Activated T-helper 17 cell treated with anti-CD3 and anti-CD28 coated beads, Interleukin-2, amount 50 U/mL, for 72 hours (primary cell): ENCODE measurements at regions not wholly inside any gene's neighbourhood (a gene's known extent, or its start where the extent isn't known, plus 50 kb on each side); places are given as distances from the start of the nearest gene placed in this dataset.

Experiments
- ATAC-seq: fragments of 150-1000 bp; cut with Tn5 transposase; replicated peaks from 2 replicates; pipeline ENCODE4 v1.10.0; 2021; ENCODE audit warnings: mild to moderate bottlenecking, moderate library complexity
- H3K27ac Mint-ChIP-seq: one replicate; pipeline ENCODE4 v1.8.0; 2022; ENCODE audit warnings: mixed read lengths
- H3K27me3 Mint-ChIP-seq: one replicate; pipeline ENCODE4 v1.8.0; 2022; ENCODE audit warnings: mixed read lengths
- H3K36me3 Mint-ChIP-seq: one replicate; pipeline ENCODE4 v1.8.0; 2022; ENCODE audit warnings: low read depth, mild to moderate bottlenecking, mixed read lengths
- H3K4me1 Mint-ChIP-seq: one replicate; pipeline ENCODE4 v1.8.0; 2022; ENCODE audit warnings: mixed read lengths
- H3K4me3 Mint-ChIP-seq: one replicate; pipeline ENCODE4 v1.8.0; 2022; ENCODE audit warnings: mild to moderate bottlenecking, mixed read lengths
- H3K9me3 Mint-ChIP-seq: one replicate; pipeline ENCODE4 v1.8.0; 2022; ENCODE audit warnings: mixed read lengths

DNA sequence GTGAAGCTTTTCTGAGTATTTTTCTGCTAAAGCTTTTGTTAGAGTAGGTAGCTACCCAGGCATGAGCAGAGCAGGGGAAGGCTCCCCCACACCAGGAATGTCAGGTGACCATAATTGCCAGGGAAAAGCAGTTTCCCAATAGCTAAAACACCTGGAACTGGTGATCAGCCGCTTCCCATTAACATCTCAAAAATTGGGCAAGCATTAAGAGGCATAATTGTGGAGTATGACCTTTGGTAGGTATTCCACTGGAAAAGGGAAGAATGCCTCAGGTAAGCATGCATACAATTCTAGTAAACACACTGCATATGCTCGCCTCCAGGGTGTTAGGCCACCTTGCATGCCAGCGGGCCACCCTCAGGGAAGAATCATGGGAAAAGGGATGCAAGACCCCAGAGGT is 84.5 kb downstream of the CCR1 start:
- Mint-ChIP-seq H3K27ac (no peak overlapping the region), H3K4me3 (no peak overlapping the region), H3K4me1 (no peaks in the 10 kb centered on the region)

DNA sequence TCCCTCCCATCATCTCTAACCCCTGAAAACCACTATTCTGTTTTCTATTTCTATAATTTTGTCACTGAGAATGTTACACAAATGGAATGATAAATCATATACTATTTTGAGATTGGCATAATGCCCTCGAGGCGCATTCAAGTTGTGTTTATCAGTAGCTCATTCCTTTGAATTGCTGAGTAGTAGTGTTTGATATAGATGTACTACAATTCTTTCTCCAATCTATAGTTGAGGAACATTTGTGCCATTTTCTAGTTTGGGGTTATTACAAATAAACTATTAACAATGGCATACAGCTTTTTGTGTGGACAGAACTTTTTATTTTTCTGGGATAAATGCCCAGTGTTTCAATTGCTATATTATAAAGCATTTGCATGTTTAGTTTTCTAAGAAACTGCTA is 86.0 kb downstream of the CCR1 start:
- no peaks in the 10 kb centered on the region for H3K9me3 Mint-ChIP-seq
- H3K36me3 Mint-ChIP-seq: no peaks in the 10 kb centered on the region
- no peak for ATAC-seq
- H3K4me1 Mint-ChIP-seq: no peaks in the 10 kb centered on the region
- H3K27me3 Mint-ChIP-seq: peaks cover 23% of the 10 kb centered on the region
- no peak overlapping the region for H3K4me3 Mint-ChIP-seq
- H3K27ac Mint-ChIP-seq: no peak overlapping the region

More for the DNA sequence above, 84.5 kb downstream of the CCR1 start:
- Mint-ChIP-seq H3K36me3 (no peaks in the 10 kb centered on the region), H3K9me3 (no peaks in the 10 kb centered on the region), H3K27me3 (peaks cover 23% of the 10 kb centered on the region)
- no peak for ATAC-seq

DNA sequence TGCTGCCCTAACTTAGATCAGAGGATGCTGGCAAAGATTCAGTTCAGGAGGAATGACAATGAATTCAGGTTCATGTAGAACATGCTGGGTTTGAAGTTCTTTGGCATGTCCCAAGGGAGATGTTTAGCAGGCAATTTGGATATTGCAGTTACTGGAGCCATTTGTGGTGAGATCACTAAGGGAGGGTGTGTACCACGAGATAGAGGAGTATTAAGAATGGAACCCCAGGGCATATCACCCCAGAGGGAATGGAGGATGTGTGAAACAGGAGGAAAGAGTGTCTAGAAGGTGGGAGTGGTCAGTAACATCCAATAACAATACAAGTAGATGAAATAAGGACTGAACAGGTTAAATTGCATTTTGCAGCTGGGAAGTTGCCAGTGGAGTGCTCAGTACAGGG is 87.1 kb downstream of the CCR1 start:
- Mint-ChIP-seq H3K9me3 (no peaks in the 10 kb centered on the region), H3K4me3 (no peak overlapping the region), H3K27me3 (peaks cover 23% of the 10 kb centered on the region), H3K4me1 (no peaks in the 10 kb centered on the region), H3K36me3 (no peaks in the 10 kb centered on the region), H3K27ac (no peak overlapping the region)
- ATAC-seq: no peak

DNA sequence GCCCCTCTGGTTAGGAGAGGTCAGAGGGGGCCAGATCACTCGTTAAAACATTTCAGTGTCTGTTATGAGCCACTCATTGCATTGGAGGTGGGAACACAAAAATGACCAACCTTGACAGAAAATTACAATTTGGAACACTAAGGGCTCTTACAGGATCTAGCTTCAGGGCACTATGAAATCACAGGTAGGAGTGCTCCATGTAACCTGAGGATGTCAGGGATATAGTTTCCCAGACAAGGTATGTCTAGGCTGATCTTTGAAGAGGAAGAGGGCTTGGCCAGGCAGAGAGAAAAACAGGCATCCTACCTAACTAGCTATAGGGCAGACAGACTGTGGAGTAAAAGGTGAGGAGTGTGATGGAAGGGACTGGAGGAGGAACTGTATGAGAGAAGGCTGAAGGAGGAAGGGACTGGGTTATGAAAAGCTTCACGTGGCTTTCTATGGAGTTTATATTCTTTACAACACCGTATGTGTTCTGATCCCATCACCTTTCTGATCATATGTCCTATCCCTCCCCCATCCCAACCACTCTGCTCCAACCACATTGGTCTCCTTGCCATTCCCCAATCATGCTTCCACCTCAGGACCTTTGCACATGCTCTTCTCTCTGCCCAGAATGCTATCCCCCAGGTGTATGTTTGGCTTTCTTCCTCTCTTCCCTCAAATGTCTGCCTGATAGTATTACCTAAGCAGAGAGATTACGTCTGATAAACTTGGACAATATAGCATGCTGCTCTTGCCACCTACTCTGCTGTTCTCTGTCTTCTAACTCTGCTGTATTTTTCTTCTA is 88.2 kb downstream of the CCR1 start:
- Mint-ChIP-seq H3K27ac (no peak overlapping the region), H3K9me3 (no peaks in the 10 kb centered on the region), H3K4me3 (no peak overlapping the region), H3K4me1 (no peaks in the 10 kb centered on the region), H3K27me3 (peaks cover 20% of the 10 kb centered on the region), H3K36me3 (no peaks in the 10 kb centered on the region)
- no peak for ATAC-seq

DNA sequence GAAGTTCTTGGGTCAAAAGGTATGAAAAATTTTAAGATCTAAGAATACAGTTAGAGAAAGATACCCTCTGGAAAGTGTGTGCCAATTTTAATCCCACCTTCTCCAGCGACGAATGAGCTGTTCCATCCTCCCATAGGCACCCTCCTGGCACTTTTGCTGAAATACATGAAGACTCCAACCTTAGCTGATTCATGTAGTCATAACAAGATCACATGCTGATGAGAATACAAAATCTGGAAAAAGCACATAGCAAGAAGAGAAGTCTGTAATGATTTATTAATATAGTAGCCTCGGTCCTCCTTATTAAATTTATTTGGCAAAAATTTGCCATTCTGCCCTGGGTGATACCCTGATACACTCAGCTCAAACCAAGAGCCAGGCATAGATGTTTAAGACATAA is 88.9 kb downstream of the CCR1 start:
- Mint-ChIP-seq H3K27ac (no peak overlapping the region), H3K4me3 (no peak overlapping the region), H3K9me3 (no peaks in the 10 kb centered on the region), H3K36me3 (no peaks in the 10 kb centered on the region), H3K27me3 (peaks cover 20% of the 10 kb centered on the region), H3K4me1 (no peaks in the 10 kb centered on the region)
- ATAC-seq: no peak

DNA sequence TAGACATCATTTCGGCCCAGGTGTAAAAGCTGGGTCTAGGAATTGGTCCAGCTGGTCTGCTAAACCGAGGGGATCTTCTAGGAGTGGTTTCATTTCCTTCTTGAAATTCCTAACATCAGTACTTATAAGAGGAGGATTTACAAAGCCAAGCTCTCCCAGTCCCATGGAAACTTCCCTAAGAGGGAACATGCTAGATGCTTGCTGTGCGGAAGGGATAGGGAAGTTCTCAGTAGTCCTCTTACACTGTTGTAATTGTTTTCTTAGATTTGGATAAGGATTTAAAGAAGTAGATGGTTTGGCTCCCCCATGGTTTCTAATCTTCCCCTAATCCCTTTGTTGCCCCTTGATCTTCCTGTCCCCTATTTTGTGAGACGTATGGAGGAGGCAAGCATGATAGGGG is 89.7 kb upstream of the XCR1 start:
- no peaks in the 10 kb centered on the region for H3K36me3 Mint-ChIP-seq
- H3K9me3 Mint-ChIP-seq: peaks cover 4% of the 10 kb centered on the region
- peaks cover 18% of the 10 kb centered on the region for H3K27me3 Mint-ChIP-seq
- no peaks in the 10 kb centered on the region for H3K4me1 Mint-ChIP-seq
- no peak overlapping the region for H3K4me3 Mint-ChIP-seq
- ATAC-seq: no peak
- no peak overlapping the region for H3K27ac Mint-ChIP-seq

DNA sequence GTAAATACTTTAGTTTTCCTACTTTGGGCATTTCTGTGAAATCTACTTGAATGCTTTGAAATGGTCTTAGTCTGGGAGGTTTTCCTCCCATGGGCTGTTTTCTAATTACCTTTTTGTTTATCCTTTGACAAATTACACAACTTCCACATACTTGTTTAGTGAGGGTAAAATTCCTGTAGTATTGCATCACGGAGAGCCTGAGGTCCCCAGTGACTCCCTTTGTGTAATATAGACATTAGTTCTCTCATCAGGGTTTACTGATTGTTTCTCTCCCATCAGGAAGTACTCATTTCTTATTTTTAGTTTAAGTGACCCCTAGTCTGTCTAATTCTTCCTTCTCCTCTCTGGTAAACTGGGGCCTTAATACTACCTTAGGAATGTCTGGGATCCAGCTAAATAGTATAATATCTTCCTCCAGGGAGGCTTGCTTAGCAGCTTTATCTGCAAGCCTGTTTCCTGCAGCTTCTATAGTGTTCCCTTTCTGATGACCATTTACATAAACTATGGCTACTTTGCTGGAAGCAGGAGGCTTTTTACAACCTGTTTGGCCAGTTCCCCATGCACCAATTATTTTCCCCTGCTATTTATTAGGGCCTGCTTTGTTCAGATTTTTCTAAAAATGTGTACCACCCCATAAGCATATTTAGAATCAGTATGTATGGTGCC is 87.2 kb upstream of the XCR1 start:
- H3K27ac Mint-ChIP-seq: no peak overlapping the region
- peaks cover under 1% of the 10 kb centered on the region for H3K4me1 Mint-ChIP-seq
- no peaks in the 10 kb centered on the region for H3K36me3 Mint-ChIP-seq
- H3K4me3 Mint-ChIP-seq: no peak overlapping the region
- ATAC-seq: no peak
- peaks cover 4% of the 10 kb centered on the region for H3K9me3 Mint-ChIP-seq
- H3K27me3 Mint-ChIP-seq: no peaks in the 10 kb centered on the region

DNA sequence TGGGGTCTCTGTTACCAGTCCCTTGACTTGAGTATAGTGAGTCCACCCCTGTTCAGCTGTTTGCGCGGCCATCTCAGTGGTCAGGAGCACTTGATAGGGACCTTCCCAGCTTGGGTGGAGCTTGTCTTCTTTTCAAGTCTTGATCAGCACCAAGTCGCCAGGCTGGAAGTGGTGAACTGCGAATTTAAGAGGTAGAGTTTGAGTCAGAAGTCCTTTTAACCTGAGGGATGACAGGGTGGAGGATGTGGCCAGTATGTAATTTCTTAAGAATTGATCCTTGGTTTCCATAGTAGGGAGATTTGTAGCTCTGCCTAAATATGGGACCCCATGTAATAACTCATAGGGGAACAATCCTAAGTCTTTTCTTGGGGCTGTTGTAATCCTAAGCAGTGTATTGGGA is 86.3 kb upstream of the XCR1 start:
- peaks cover 7% of the 10 kb centered on the region for H3K4me1 Mint-ChIP-seq
- peaks cover 4% of the 10 kb centered on the region for H3K9me3 Mint-ChIP-seq
- no peak for ATAC-seq
- H3K4me3 Mint-ChIP-seq: no peak overlapping the region
- no peaks in the 10 kb centered on the region for H3K27me3 Mint-ChIP-seq
- no peak overlapping the region for H3K27ac Mint-ChIP-seq
- H3K36me3 Mint-ChIP-seq: no peaks in the 10 kb centered on the region

DNA sequence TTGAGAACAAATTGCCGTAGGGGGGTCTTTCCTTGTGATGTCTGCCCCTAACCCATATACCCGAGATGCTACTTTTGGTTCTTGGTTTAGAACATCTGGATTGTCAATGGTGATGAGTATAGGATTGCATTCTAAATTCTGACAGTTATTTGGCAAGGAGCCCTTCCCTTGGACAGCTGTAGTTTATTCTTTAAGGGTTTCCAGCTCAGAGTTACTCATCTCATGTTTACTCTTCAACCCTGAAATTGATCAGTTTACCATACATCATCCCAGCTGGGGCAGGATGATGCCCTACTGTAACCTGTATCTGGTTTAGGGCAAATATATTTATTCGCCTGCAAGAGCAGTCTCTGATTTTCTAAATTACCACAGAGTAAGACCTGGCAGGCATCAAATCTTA is 85.7 kb upstream of the XCR1 start:
- Mint-ChIP-seq H3K27me3 (no peaks in the 10 kb centered on the region), H3K27ac (no peak overlapping the region), H3K4me1 (peaks cover 7% of the 10 kb centered on the region), H3K36me3 (no peaks in the 10 kb centered on the region), H3K9me3 (peaks cover 4% of the 10 kb centered on the region), H3K4me3 (no peak overlapping the region)
- no peak for ATAC-seq

DNA sequence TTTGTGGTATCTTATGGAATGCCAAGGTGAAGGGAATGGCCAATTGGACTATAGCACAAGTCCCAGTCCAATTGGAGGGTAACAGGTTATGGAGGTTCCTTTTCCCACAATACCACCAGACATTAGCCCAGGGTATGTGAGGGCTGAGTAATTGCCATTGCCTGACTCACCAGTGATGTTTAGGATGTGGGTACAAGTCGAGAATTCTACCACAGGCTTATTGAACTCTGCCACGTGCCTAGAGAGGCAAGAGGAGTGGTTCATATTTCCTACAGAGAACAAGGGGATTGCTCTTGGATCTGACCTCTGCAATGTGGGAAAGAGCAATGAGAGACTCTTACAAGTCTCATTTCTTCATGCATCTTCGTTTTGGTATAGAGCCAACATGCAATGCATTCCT is 85.0 kb upstream of the XCR1 start:
- Mint-ChIP-seq H3K4me3 (no peak overlapping the region), H3K9me3 (peaks cover 4% of the 10 kb centered on the region), H3K36me3 (no peaks in the 10 kb centered on the region), H3K27me3 (no peaks in the 10 kb centered on the region), H3K27ac (no peak overlapping the region), H3K4me1 (peaks cover 7% of the 10 kb centered on the region)
- ATAC-seq: peak; percentile 68

DNA sequence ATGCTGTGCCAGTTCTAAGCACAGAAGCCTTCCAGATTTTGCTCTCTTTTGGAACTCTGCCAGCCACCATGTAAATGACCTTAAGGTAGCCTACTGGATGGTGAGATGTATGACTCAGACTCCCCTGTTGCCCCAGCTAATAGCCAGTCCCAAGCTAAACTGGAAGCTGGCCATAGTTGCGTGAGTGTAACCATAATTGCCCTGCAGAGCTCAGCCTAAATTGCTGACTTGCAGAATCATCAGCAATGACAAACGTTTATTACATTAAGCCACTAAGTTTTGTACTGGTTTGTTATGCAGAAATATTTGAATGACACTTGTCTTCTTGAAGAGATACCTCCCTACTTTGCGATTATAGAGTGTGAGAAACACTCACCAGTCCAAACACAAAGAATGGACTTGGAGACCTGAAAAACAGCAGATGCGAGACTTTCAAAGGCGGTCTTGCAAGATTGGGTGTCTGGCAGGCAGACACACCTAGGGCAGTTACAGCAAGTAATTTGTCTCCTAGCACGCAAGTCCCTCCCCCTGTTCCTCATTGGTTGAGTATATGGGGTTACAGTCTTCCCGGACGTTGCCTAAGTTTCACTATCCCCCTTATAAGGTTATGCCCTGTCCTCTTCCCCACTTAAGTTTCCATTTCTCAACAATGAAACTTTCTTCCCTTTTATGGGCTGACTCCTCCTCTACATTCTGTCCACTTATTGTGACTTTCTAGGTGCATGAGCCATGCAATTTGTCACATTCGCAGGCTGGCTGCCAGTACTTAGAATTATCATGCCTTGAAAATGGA is 83.6 kb upstream of the XCR1 start:
- H3K36me3 Mint-ChIP-seq: no peaks in the 10 kb centered on the region
- ATAC-seq: no peak
- no peaks in the 10 kb centered on the region for H3K27me3 Mint-ChIP-seq
- H3K4me1 Mint-ChIP-seq: peaks cover 7% of the 10 kb centered on the region
- H3K9me3 Mint-ChIP-seq: peaks cover 4% of the 10 kb centered on the region
- H3K4me3 Mint-ChIP-seq: no peak overlapping the region
- no peak overlapping the region for H3K27ac Mint-ChIP-seq

DNA sequence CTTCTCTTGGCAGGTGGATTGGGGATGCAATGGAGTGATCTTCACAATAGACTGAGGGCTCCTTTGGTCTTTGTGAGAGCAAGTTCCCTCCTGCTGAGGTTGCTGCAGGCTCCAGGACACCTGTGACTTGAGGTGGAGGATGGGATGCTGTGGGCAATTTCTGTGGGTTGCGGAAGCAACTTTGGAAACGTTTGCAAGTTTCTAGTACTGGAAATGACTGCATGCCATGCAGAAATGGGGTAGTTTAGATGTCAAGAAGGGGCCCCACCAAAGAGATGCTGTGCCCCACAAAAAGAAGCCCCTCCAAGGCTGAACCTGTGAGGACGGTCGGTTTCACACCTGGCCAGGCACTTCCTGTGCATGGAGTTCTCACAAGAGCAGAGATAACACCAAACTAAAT is 80.4 kb upstream of the XCR1 start:
- Mint-ChIP-seq H3K4me1 (peaks cover 7% of the 10 kb centered on the region), H3K36me3 (no peaks in the 10 kb centered on the region), H3K27ac (no peak overlapping the region), H3K9me3 (peaks cover 4% of the 10 kb centered on the region), H3K27me3 (no peaks in the 10 kb centered on the region), H3K4me3 (no peak overlapping the region)
- ATAC-seq: no peak

DNA sequence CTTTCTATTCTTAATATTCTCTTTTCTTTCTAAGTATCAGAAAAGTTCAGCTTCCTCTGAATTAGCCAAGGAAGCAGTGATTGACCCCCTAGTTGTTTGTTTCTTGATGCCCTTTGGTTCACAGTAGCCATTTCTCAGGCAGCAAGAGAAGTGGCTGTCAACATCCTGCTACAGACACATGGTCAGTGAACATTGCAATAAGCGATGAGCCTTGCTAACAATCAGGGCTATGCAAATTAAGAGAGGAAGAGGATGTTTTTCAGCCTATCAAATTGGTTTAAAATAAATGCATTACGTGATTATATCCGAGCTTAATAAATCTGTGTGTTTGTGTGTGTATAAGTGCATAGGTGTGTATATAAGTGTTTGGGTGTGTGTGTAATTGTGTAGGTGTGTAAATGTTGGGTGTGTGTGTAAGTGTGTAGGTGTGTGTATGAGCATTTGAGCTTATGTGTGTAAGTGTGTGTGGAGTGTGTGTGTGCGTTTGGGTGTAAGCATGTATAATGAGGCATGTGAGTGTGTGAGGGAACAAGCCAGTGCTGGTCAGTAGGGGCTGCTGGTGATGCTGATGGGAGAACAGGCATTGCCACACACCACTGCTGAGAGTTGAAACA is 78.1 kb upstream of the XCR1 start:
- Mint-ChIP-seq H3K27me3 (peaks cover 3% of the 10 kb centered on the region), H3K4me3 (no peak overlapping the region), H3K9me3 (peaks cover 4% of the 10 kb centered on the region), H3K27ac (no peak overlapping the region), H3K36me3 (no peaks in the 10 kb centered on the region), H3K4me1 (peaks cover 7% of the 10 kb centered on the region)
- no peak for ATAC-seq

DNA sequence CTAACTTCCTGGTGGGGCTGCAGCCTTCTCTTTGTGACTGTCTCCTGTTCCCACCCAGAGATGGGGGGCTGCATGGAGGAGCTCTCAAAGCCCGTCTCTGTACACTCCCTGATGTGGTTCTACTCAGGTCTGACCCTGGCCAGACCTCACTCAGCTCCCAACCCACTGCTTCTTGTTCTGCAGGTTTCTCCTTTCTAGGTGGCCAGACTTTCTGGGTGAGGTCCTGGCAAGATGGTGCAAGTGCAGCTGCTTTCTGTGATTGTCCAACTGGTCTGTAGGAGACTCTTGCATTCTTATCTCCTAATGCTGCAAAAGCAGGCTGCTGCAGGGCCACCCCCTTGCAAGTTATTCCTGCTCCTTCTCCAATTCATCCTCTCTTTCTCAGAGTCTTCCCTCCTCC is 77.4 kb upstream of the XCR1 start:
- Mint-ChIP-seq H3K27ac (no peak overlapping the region), H3K4me1 (peaks cover 12% of the 10 kb centered on the region), H3K36me3 (no peaks in the 10 kb centered on the region), H3K4me3 (no peak overlapping the region), H3K27me3 (peaks cover 5% of the 10 kb centered on the region), H3K9me3 (peaks cover 4% of the 10 kb centered on the region)
- no peak for ATAC-seq
